ENCODE measurements at regions not wholly inside any gene's neighbourhood (a gene's known extent, or its start where the extent isn't known, plus 50 kb on each side); places are given as distances from the start of the nearest gene placed in this dataset.

DNA sequence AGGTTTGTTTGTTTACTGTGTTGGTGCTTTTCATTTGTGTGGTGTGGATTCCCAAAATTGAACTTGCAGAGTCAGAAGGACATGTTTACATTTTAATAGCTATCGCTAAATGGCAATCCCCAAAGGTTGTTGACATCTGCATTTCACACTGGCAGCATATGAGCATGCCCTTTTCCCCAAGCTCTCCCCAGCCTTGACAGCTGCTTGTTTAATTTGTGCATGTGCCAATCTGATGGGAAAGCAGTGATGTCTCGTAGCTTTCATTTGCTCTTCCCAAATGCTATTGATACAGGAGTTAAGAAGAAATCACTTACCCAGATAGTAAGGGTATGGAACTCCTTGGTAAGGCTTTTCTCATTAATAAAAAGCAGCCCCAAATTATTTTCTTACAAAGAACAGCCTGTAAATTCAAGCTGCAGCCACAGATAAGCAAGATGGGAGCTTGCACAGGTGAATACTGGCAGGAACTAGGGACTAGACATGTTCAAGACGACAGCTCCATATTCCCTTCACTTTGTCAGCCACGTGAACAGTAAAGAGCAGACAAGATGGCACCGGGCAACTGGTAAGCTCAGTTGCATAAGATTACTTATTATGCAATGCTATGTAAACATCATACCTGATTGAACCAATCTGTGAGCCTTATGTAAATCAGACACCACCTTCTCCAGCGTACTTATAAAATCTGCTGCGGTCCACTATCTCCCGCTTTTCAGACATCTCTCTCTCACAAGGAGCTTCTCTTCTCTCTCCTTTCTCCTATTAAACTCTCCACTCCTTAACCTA lies 87.4 kb downstream of the IGLL5 start:
- no peak for TF ChIP-seq POLR2A (IDR thresholded peaks at IDR 0.05)
- TF ChIP-seq, protein P1, sequence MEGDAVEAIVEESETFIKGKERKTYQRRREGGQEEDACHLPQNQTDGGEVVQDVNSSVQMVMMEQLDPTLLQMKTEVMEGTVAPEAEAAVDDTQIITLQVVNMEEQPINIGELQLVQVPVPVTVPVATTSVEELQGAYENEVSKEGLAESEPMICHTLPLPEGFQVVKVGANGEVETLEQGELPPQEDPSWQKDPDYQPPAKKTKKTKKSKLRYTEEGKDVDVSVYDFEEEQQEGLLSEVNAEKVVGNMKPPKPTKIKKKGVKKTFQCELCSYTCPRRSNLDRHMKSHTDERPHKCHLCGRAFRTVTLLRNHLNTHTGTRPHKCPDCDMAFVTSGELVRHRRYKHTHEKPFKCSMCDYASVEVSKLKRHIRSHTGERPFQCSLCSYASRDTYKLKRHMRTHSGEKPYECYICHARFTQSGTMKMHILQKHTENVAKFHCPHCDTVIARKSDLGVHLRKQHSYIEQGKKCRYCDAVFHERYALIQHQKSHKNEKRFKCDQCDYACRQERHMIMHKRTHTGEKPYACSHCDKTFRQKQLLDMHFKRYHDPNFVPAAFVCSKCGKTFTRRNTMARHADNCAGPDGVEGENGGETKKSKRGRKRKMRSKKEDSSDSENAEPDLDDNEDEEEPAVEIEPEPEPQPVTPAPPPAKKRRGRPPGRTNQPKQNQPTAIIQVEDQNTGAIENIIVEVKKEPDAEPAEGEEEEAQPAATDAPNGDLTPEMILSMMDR (IDR thresholded peaks at IDR 0.05) = no peak
- intact Hi-C loops (cut with DNase I) = no loop called here
- 82 to 88% methylated on average over 8 of the region's 8 CpGs for WGBS, 2 donors

DNA sequence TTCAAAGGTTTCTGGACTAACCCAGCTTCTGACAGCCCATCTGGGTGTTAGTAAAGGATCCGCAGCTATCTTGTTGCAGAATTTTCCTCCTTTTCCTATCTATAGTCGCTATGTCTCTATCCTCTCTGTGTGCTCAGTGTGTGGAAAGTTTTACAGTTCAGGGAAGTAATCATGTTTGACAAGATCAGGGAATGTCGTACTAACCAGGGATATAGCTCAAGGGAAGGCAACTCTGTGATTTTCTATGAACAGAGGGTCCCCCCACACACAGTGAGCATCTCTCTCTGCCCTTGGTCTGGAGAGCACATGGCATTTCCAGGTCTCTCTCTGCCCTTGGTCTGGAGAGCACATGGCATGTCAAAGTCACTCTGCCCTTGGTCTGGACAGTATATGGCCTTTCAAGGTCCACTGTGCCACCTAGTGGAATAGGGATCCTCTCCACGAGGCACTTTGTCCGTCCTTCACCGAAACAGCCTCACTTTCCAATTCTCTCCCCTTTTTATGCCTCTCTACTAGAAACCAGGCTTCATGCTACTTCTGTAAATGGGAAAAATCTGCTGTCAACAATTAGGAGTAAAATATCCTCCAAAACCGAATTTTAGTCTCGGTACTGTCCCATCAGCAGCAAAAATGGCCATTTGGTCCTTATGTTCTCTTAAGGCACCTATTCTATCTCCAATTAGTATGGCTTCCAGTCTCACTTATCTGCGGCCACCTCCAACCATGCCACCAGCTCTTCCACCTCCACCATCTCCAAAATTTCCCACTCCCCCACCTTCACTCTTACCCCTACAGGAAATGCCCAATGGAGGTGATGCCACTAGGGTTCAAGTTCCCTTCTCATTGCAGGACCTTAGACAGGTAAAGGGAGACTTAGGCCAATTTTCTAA lies 88.7 kb downstream of the IGLL5 start:
- H3K36me3 ChIP-seq = no peaks in the 10 kb centered on the region
- WGBS, 2 donors = 83 to 85% methylated on average over 9 of the region's 9 CpGs

More for the DNA sequence above, 87.4 kb downstream of the IGLL5 start:
- H3K9me3 ChIP-seq = no peaks in the 10 kb centered on the region
- DNase-seq = no peak
- no peaks in the 10 kb centered on the region for H3K36me3 ChIP-seq
- H3K4me1 ChIP-seq = no peaks in the 10 kb centered on the region
- H3K4me3 ChIP-seq (replicated peaks in 1 of 3) = no peak overlapping the region
- H3K27me3 ChIP-seq = no peaks in the 10 kb centered on the region
- H3K27ac ChIP-seq = no peak overlapping the region

DNA sequence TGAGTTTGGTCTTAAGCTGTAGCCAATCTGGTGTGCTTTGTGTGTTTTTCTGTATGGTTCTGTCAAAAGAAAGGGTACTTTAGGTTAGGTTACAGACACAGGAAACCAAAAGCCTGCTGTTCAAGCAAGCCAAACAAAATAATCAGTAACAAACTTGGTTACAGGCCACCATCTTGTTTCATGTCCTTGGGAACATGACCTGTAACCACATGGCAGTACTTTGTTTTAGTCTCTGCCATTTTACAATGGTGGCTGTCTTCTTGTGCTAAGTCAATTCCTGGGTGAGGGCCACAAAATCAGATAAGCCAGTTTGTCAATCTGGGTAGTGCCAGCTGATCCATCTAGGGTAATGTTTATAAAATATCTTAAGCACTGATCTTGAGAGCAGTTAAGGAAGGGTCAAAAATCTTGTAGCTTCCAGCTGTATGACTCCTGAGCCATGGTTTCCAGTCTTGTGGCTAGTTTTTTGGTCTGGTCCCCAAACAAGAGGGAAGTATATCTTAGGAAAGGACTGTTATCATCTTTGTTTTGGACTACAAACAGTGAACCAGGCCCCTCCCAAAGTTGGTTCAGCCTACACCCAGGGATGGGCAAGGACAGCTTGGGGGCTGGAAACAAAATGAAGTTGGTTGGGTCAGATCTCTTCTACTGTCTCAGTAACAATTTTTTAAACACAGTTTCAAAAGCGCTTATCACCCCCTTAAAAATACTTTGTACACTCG lies 90.0 kb downstream of the IGLL5 start:
- H3K36me3 ChIP-seq = no peaks in the 10 kb centered on the region
- no peaks in the 10 kb centered on the region for H3K4me1 ChIP-seq
- TF ChIP-seq, protein P1 (IDR thresholded peaks at IDR 0.05) = no peak
- no peak for TF ChIP-seq POLR2A (IDR thresholded peaks at IDR 0.05)
- no peaks in the 10 kb centered on the region for H3K9me3 ChIP-seq
- 93 to 97% methylated on average over 2 of the region's 2 CpGs for WGBS, 2 donors
- intact Hi-C loops (cut with DNase I) = no loop called here
- DNase-seq = no peak
- H3K4me3 ChIP-seq (replicated peaks in 1 of 3) = no peak overlapping the region
- H3K27me3 ChIP-seq = no peaks in the 10 kb centered on the region
- H3K27ac ChIP-seq = no peak overlapping the region

More for the DNA sequence above, 88.7 kb downstream of the IGLL5 start:
- no peak overlapping the region for H3K4me3 ChIP-seq (replicated peaks in 1 of 3)
- H3K27ac ChIP-seq = no peak overlapping the region
- H3K27me3 ChIP-seq = no peaks in the 10 kb centered on the region
- no peaks in the 10 kb centered on the region for H3K4me1 ChIP-seq
- no peak for DNase-seq
- no peak for TF ChIP-seq POLR2A (IDR thresholded peaks at IDR 0.05)
- TF ChIP-seq, protein P1 (IDR thresholded peaks at IDR 0.05) = no peak
- no peaks in the 10 kb centered on the region for H3K9me3 ChIP-seq
- intact Hi-C loops (cut with DNase I) = no loop called here

DNA sequence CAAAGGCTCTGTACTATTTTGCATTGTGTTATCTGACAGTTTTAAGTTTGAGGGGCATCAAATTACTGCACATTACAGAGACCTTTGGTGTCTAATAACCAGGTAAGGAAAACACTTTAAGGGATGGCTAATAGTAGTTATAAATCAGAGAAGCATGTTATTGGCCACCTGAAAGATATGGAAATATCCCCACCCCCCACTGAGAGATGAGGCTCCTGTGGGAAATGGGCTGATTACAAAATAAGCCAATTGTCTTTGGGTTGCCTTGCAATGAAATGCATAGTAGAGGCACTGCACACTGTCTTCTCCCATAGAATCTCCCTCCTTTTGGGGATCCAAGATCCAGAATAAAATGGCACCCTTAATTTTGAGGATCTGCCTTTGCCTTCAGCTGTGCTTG lies 91.0 kb downstream of the IGLL5 start:
- Histone ChIP-seq H3K27ac (no peak overlapping the region), H3K27me3 (no peaks in the 10 kb centered on the region), H3K9me3 (no peaks in the 10 kb centered on the region), H3K4me1 (no peaks in the 10 kb centered on the region), H3K4me3 (replicated peaks in 1 of 3) (no peak overlapping the region), H3K36me3 (no peaks in the 10 kb centered on the region)
- intact Hi-C loops (cut with DNase I) = no loop called here
- TF ChIP-seq, protein P1 (IDR thresholded peaks at IDR 0.05) = no peak
- TF ChIP-seq POLR2A (IDR thresholded peaks at IDR 0.05) = no peak
- no peak for DNase-seq
